ENCODE measurements at regions not wholly inside any gene's neighbourhood (a gene's known extent, or its start where the extent isn't known, plus 50 kb on each side); places are given as distances from the start of the nearest gene placed in this dataset.
"Not testable (repeated sequence)": the region's sequence is repeated elsewhere in the genome, so short reads cannot be mapped to it uniquely, and the experiment has no call there.

- no peak overlapping the region for H3K9ac ChIP-seq (ENCODE audit: control insufficient read depth, extremely low read depth, insufficient read depth, low read length)
- FAIRE-seq (no peak), DNase-seq (ENCODE audit: low read depth, low spot score) (no peak)
Measured at GRCh38 chr6:167691533-167692312, 135.0 kb upstream of the AFDN start.

GRCh38 chr6:167693478-167693877 lies 133.2 kb upstream of the AFDN start:
- H3K9ac ChIP-seq (ENCODE audit: control insufficient read depth, extremely low read depth, insufficient read depth, low read length); FAIRE-seq; H3K4me2 ChIP-seq (ENCODE audit: control insufficient read depth, extremely low read depth, insufficient read depth, low read depth, low read length); H3K4me1 ChIP-seq (ENCODE audit: control insufficient read depth, extremely low read depth, insufficient read depth, low read length); dilution Hi-C loops (cut with MboI; ENCODE audit: extremely low pct_ligation_motif_present, low sequenced_read_pairs); H2AFZ ChIP-seq (ENCODE audit: control insufficient read depth, low read length); H3K9me3 ChIP-seq (ENCODE audit: control insufficient read depth, low read depth, low read length); H3K4me3 ChIP-seq (ENCODE audit: control insufficient read depth in 2 of 3, extremely low read depth in 1 of 3, insufficient read depth in 2 of 3, low read depth in 1 of 3, low read length in 3 of 3); H3K9me1 ChIP-seq (ENCODE audit: control insufficient read depth, extremely low read depth, insufficient read depth, low read length); H3K27ac ChIP-seq (ENCODE audit: control insufficient read depth, insufficient read depth, low read length); H3K79me2 ChIP-seq (ENCODE audit: control insufficient read depth, insufficient read depth, low read length); DNase-seq (ENCODE audit: low read depth, low spot score); H4K20me1 ChIP-seq (ENCODE audit: control insufficient read depth, extremely low read depth, insufficient read depth, low read length); H3K27me3 ChIP-seq (ENCODE audit: control insufficient read depth, extremely low read depth, insufficient read depth, low read length); H3K36me3 ChIP-seq (ENCODE audit: control insufficient read depth in 2 of 2, extremely low read depth in 1 of 2, insufficient read depth in 2 of 2, low read length in 2 of 2): not testable (repeated sequence)

More at GRCh38 chr6:167691533-167692312, 135.0 kb upstream of the AFDN start:
- dilution Hi-C loops (cut with MboI; ENCODE audit: extremely low pct_ligation_motif_present, low sequenced_read_pairs), result no loop called here
- Histone ChIP-seq H3K9me3 (ENCODE audit: control insufficient read depth, low read depth, low read length) (no peaks in the 10 kb centered on the region), H2AFZ (ENCODE audit: control insufficient read depth, low read length) (no peak overlapping the region), H4K20me1 (ENCODE audit: control insufficient read depth, extremely low read depth, insufficient read depth, low read length) (no peaks in the 10 kb centered on the region), H3K9me1 (ENCODE audit: control insufficient read depth, extremely low read depth, insufficient read depth, low read length) (no peaks in the 10 kb centered on the region), H3K36me3 (ENCODE audit: control insufficient read depth in 2 of 2, extremely low read depth in 1 of 2, insufficient read depth in 2 of 2, low read length in 2 of 2) (no peaks in the 10 kb centered on the region), H3K27ac (ENCODE audit: control insufficient read depth, insufficient read depth, low read length) (no peak overlapping the region), H3K27me3 (ENCODE audit: control insufficient read depth, extremely low read depth, insufficient read depth, low read length) (no peaks in the 10 kb centered on the region), H3K79me2 (ENCODE audit: control insufficient read depth, insufficient read depth, low read length) (no peaks in the 10 kb centered on the region), H3K4me1 (ENCODE audit: control insufficient read depth, extremely low read depth, insufficient read depth, low read length) (no peaks in the 10 kb centered on the region), H3K4me2 (ENCODE audit: control insufficient read depth, extremely low read depth, insufficient read depth, low read depth, low read length) (no peak overlapping the region), H3K4me3 (ENCODE audit: control insufficient read depth in 2 of 3, extremely low read depth in 1 of 3, insufficient read depth in 2 of 3, low read depth in 1 of 3, low read length in 3 of 3) (no peak overlapping the region)
- TF ChIP-seq CTCF (optimal IDR thresholded peaks at IDR 0.05 in 1 of 3, IDR thresholded peaks at IDR 0.05 in 1 of 3, conservative IDR thresholded peaks at IDR 0.05 in 1 of 3; ENCODE audit: extremely low read depth in 1 of 3, insufficient read depth in 2 of 3, low read length in 3 of 3) (no peak), EZH2 (IDR thresholded peaks at IDR 0.05; ENCODE audit: low read length) (no peak)

- DNase-seq (ENCODE audit: low read depth, low spot score) (no peak), FAIRE-seq (no peak)
- Histone ChIP-seq H3K79me2 (ENCODE audit: control insufficient read depth, insufficient read depth, low read length) (no peaks in the 10 kb centered on the region), H3K9me1 (ENCODE audit: control insufficient read depth, extremely low read depth, insufficient read depth, low read length) (no peaks in the 10 kb centered on the region), H3K9ac (ENCODE audit: control insufficient read depth, extremely low read depth, insufficient read depth, low read length) (no peak overlapping the region), H3K36me3 (ENCODE audit: control insufficient read depth in 2 of 2, extremely low read depth in 1 of 2, insufficient read depth in 2 of 2, low read length in 2 of 2) (no peaks in the 10 kb centered on the region), H3K9me3 (ENCODE audit: control insufficient read depth, low read depth, low read length) (no peaks in the 10 kb centered on the region), H3K27me3 (ENCODE audit: control insufficient read depth, extremely low read depth, insufficient read depth, low read length) (no peaks in the 10 kb centered on the region), H3K4me2 (ENCODE audit: control insufficient read depth, extremely low read depth, insufficient read depth, low read depth, low read length) (no peak overlapping the region), H4K20me1 (ENCODE audit: control insufficient read depth, extremely low read depth, insufficient read depth, low read length) (no peaks in the 10 kb centered on the region), H3K4me1 (ENCODE audit: control insufficient read depth, extremely low read depth, insufficient read depth, low read length) (no peaks in the 10 kb centered on the region), H3K27ac (ENCODE audit: control insufficient read depth, insufficient read depth, low read length) (no peak overlapping the region), H2AFZ (ENCODE audit: control insufficient read depth, low read length) (no peak overlapping the region), H3K4me3 (ENCODE audit: control insufficient read depth in 2 of 3, extremely low read depth in 1 of 3, insufficient read depth in 2 of 3, low read depth in 1 of 3, low read length in 3 of 3) (no peak overlapping the region)
- no peak for TF ChIP-seq CTCF (optimal IDR thresholded peaks at IDR 0.05 in 1 of 3, IDR thresholded peaks at IDR 0.05 in 1 of 3, conservative IDR thresholded peaks at IDR 0.05 in 1 of 3; ENCODE audit: extremely low read depth in 1 of 3, insufficient read depth in 2 of 3, low read length in 3 of 3)
- no peak for TF ChIP-seq EZH2 (IDR thresholded peaks at IDR 0.05; ENCODE audit: low read length)
- dilution Hi-C loops (cut with MboI; ENCODE audit: extremely low pct_ligation_motif_present, low sequenced_read_pairs), result no loop called here
Measured at GRCh38 chr6:167695831-167696230, 130.9 kb upstream of the AFDN start.

Measured in keratinocyte (primary cell).